ENCODE measurements at regions not wholly inside any gene's neighbourhood (a gene's known extent, or its start where the extent isn't known, plus 50 kb on each side); places are given as distances from the start of the nearest gene placed in this dataset.

DNA sequence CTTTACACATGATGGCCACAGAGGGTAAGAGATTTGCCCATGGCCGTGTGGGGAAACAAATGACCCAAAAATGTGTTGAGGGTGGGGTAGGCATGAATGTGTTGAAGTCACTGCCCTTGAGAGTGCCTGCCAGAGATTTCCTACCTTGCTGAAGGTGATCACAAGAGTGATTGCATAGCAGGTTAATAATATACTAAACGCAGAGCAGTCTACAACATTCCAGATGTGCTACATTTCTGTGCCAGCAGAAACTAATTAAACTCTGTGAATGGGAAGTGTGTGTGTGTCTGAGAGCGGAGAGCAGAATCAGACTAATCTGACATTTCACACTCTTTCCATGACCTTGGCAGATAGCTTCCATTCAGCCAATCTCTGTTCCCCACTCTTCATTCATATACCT lies 93.3 kb upstream of the CD53 start:
- H3K9ac ChIP-seq (ENCODE audit: low read length): no peak overlapping the region
- H3K4me2 ChIP-seq (ENCODE audit: low read length): no peak overlapping the region
- DNase-seq (no peak), ATAC-seq (no peak)
- POLR2A ChIA-PET (ENCODE audit: unreplicated experiment): no interaction called here
- peaks cover 39% of the 10 kb centered on the region for H3K27me3 ChIP-seq (ENCODE audit: low read length)
- no peaks in the 10 kb centered on the region for H3K4me1 ChIP-seq (ENCODE audit: insufficient read depth, low read length)
- H4K20me1 ChIP-seq (ENCODE audit: low read length): no peaks in the 10 kb centered on the region
- no peaks in the 10 kb centered on the region for H3K9me3 ChIP-seq (ENCODE audit: low read length)
- H3K79me2 ChIP-seq (ENCODE audit: low read length): no peaks in the 10 kb centered on the region
- H3F3A ChIP-seq (ENCODE audit: low read length, unreplicated experiment): no peaks in the 10 kb centered on the region
- H3K9me2 ChIP-seq (replicated peaks; ENCODE audit: low read length): no peaks in the 10 kb centered on the region
- no peaks in the 10 kb centered on the region for H3K36me3 ChIP-seq (ENCODE audit: low read depth, low read length)
- TF ChIP-seq EZH2 (IDR thresholded peaks at IDR 0.05; ENCODE audit: low read length, unreplicated experiment): no peak
- TF ChIP-seq, protein P1, sequence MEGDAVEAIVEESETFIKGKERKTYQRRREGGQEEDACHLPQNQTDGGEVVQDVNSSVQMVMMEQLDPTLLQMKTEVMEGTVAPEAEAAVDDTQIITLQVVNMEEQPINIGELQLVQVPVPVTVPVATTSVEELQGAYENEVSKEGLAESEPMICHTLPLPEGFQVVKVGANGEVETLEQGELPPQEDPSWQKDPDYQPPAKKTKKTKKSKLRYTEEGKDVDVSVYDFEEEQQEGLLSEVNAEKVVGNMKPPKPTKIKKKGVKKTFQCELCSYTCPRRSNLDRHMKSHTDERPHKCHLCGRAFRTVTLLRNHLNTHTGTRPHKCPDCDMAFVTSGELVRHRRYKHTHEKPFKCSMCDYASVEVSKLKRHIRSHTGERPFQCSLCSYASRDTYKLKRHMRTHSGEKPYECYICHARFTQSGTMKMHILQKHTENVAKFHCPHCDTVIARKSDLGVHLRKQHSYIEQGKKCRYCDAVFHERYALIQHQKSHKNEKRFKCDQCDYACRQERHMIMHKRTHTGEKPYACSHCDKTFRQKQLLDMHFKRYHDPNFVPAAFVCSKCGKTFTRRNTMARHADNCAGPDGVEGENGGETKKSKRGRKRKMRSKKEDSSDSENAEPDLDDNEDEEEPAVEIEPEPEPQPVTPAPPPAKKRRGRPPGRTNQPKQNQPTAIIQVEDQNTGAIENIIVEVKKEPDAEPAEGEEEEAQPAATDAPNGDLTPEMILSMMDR (conservative IDR thresholded peaks at IDR 0.05; ENCODE audit: low read depth, low read length): no peak
- TF ChIP-seq EZH2phosphoT487 (IDR thresholded peaks at IDR 0.05; ENCODE audit: borderline replicate concordance, low read length): no peak
- intact Hi-C loops (cut with micrococcal nuclease): no loop called here
- CTCF ChIA-PET: no interaction called here
- BruUV-seq (replicated peaks): no TSS peak
- H3K27ac ChIP-seq (ENCODE audit: low read length): no peak overlapping the region
- no peak overlapping the region for H2AFZ ChIP-seq (ENCODE audit: low read length)
- H3K4me3 ChIP-seq (ENCODE audit: low read length): no peak overlapping the region

DNA sequence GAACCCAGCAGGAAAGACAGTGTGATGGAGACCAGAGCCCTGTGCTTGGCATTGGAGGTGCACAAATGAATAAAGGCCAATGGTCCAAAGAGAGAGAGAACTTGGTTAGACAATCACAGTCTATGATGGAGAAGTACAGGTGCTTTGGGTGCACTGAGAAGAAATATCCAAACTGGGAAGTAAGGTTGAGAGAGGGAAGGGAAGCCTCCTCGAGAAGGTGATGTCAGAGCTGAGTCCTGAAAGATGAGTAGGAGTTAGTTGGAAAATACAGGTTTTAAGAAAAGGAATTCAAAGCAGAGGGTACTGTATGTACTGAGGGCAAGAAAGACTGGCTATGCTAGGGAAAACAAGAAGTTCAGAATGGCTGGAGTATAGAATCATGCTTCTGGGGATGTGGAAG lies 94.1 kb upstream of the CD53 start:
- CTCF ChIA-PET: no interaction called here

DNA sequence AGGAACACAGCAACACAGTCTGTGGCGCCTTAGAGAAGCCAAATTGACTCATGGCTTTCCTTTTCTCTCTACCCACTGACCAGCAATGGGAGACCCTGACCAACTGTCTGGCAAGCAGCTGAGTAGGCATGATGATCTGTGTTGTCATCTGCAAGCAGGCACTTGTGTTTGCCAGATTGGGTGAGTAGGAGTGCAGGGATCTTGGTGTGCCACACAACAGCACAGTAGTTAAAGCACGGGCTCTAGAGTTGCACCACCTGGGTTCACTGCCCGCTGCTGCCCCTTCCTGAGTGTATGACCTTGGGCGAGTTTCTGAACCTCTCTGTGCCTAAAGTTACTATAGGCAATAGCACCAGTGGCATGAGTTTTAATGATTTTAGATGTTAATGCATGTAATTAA lies 95.7 kb upstream of the CD53 start:
- Histone ChIP-seq H3K36me3 (ENCODE audit: low read depth, low read length) (no peaks in the 10 kb centered on the region), H3K4me1 (ENCODE audit: insufficient read depth, low read length) (peaks cover 2% of the 10 kb centered on the region; the same call in 1 of the 2 replicates), H3K79me2 (ENCODE audit: low read length) (no peaks in the 10 kb centered on the region), H3K9me2 (replicated peaks; ENCODE audit: low read length) (no peaks in the 10 kb centered on the region), H3K4me3 (ENCODE audit: low read length) (no peak overlapping the region), H3F3A (ENCODE audit: low read length, unreplicated experiment) (no peaks in the 10 kb centered on the region), H3K9me3 (ENCODE audit: low read length) (no peaks in the 10 kb centered on the region), H3K9ac (ENCODE audit: low read length) (no peak overlapping the region), H4K20me1 (ENCODE audit: low read length) (no peaks in the 10 kb centered on the region), H3K4me2 (ENCODE audit: low read length) (no peak overlapping the region), H3K27ac (ENCODE audit: low read length) (no peak overlapping the region), H2AFZ (ENCODE audit: low read length) (no peak overlapping the region), H3K27me3 (ENCODE audit: low read length) (peaks cover 50% of the 10 kb centered on the region)
- TF ChIP-seq EZH2phosphoT487 (IDR thresholded peaks at IDR 0.05; ENCODE audit: borderline replicate concordance, low read length) (no peak), EZH2 (IDR thresholded peaks at IDR 0.05; ENCODE audit: low read length, unreplicated experiment) (no peak)
- TF ChIP-seq, protein P1 (conservative IDR thresholded peaks at IDR 0.05; ENCODE audit: low read depth, low read length): no peak
- DNase-seq (no peak), ATAC-seq (no peak)
- ChIA-PET CTCF (no interaction called here), POLR2A (ENCODE audit: unreplicated experiment) (no interaction called here)
- BruUV-seq (replicated peaks): no TSS peak
- intact Hi-C loops (cut with micrococcal nuclease): no loop called here

More for the DNA sequence above, 94.1 kb upstream of the CD53 start:
- peaks cover 46% of the 10 kb centered on the region for H3K27me3 ChIP-seq (ENCODE audit: low read length)
- H4K20me1 ChIP-seq (ENCODE audit: low read length): no peaks in the 10 kb centered on the region
- H3K79me2 ChIP-seq (ENCODE audit: low read length): no peaks in the 10 kb centered on the region
- intact Hi-C loops (cut with micrococcal nuclease): no loop called here
- no peak for DNase-seq
- TF ChIP-seq EZH2phosphoT487 (IDR thresholded peaks at IDR 0.05; ENCODE audit: borderline replicate concordance, low read length) (no peak), EZH2 (IDR thresholded peaks at IDR 0.05; ENCODE audit: low read length, unreplicated experiment) (no peak)
- TF ChIP-seq, protein P1 (conservative IDR thresholded peaks at IDR 0.05; ENCODE audit: low read depth, low read length): no peak
- BruUV-seq (replicated peaks): no TSS peak
- POLR2A ChIA-PET (ENCODE audit: unreplicated experiment): no interaction called here
- H3K9me2 ChIP-seq (replicated peaks; ENCODE audit: low read length): no peaks in the 10 kb centered on the region
- H3F3A ChIP-seq (ENCODE audit: low read length, unreplicated experiment): no peaks in the 10 kb centered on the region
- H3K36me3 ChIP-seq (ENCODE audit: low read depth, low read length): no peaks in the 10 kb centered on the region
- H3K4me2 ChIP-seq (ENCODE audit: low read length): no peak overlapping the region
- H3K4me1 ChIP-seq (ENCODE audit: insufficient read depth, low read length): no peaks in the 10 kb centered on the region
- no peak overlapping the region for H3K27ac ChIP-seq (ENCODE audit: low read length)
- H3K9me3 ChIP-seq (ENCODE audit: low read length): no peaks in the 10 kb centered on the region
- no peak overlapping the region for H3K4me3 ChIP-seq (ENCODE audit: low read length)
- H3K9ac ChIP-seq (ENCODE audit: low read length): no peak overlapping the region
- H2AFZ ChIP-seq (ENCODE audit: low read length): no peak overlapping the region
- ATAC-seq: no peak
